ENCODE measurements at regions not wholly inside any gene's neighbourhood (a gene's known extent, or its start where the extent isn't known, plus 50 kb on each side); places are given as distances from the start of the nearest gene placed in this dataset.

- TF ChIP-seq PRDM15 (CRISPR knock-in tag; IDR thresholded peaks at IDR 0.05) (no peak), EP300 (IDR thresholded peaks at IDR 0.05; ENCODE audit: borderline replicate concordance in 1 of 2, control insufficient read depth in 1 of 2, low read depth in 2 of 2, low read length in 2 of 2) (no peak), CHD2 (IDR thresholded peaks at IDR 0.05; ENCODE audit: borderline replicate concordance, low read depth, low read length) (no peak), PAX5 (IDR thresholded peaks at IDR 0.05; ENCODE audit: borderline replicate concordance, low read depth, low read length) (no peak), SMAD1 (IDR thresholded peaks at IDR 0.05; ENCODE audit: low read depth, partially characterized antibody) (no peak), SRF (IDR thresholded peaks at IDR 0.05; ENCODE audit: low read depth in 2 of 2, low read length in 2 of 2) (no peak), ZNF24 (IDR thresholded peaks at IDR 0.05) (no peak), CEBPZ (IDR thresholded peaks at IDR 0.05; ENCODE audit: low read depth, low read length) (no peak)
- in situ Hi-C loops (cut with MboI) = no loop called here
- H4K20me1 ChIP-seq (ENCODE audit: control insufficient read depth, insufficient read depth) = no peaks in the 10 kb centered on the region
- intact Hi-C loops (cut with micrococcal nuclease; ENCODE audit: unreplicated experiment) = no loop called here
- RAD21 ChIA-PET (ENCODE audit: unreplicated experiment) = no interaction called here
- no peak for DNase-seq (ENCODE audit: low read depth, low spot score)
- SMC1A ChIA-PET (ENCODE audit: uncharacterized antibody, unreplicated experiment) = interaction anchor here (1.2 to 1.7 kb wide), 3 partner anchors 9 to 77 kb away, joined by 3 to 7 read pairs (median 6); no protein-coding TSS in a partner anchor
- no peaks in the 10 kb centered on the region for H3K36me3 ChIP-seq (ENCODE audit: control insufficient read depth in 2 of 2, insufficient read depth in 2 of 2, low read length in 1 of 2)
- BruUV-seq (replicated peaks) = no TSS peak
- FAIRE-seq = no peak
- H3K9ac ChIP-seq (ENCODE audit: control insufficient read depth, insufficient read depth, low read length) = no peak overlapping the region
- H3K27ac ChIP-seq (ENCODE audit: control insufficient read depth, insufficient read depth) = no peak overlapping the region
- H3K27me3 ChIP-seq (replicated peaks in 1 of 2; ENCODE audit: control insufficient read depth in 2 of 2, insufficient read depth in 2 of 2, low read length in 1 of 2) = no peaks in the 10 kb centered on the region
- H3K79me2 ChIP-seq (ENCODE audit: control insufficient read depth, insufficient read depth, low read length) = no peaks in the 10 kb centered on the region
- H3K4me3 ChIP-seq = no peak overlapping the region
- no peak for ATAC-seq
- H3K4me1 ChIP-seq (ENCODE audit: control insufficient read depth, insufficient read depth, low read length) = no peaks in the 10 kb centered on the region
- 64% methylated on average over 3 of the region's 3 CpGs for WGBS (ENCODE audit: insufficient coverage, insufficient replicate concordance, low lambda C conversion rate, missing lambda C conversion rate)
- no peak overlapping the region for H3K4me2 ChIP-seq (ENCODE audit: control insufficient read depth, insufficient read depth)
- H3K9me3 ChIP-seq (replicated peaks; ENCODE audit: control insufficient read depth, insufficient read depth, low read length) = peaks cover 2% of the 10 kb centered on the region; the same call in 2 of the 3 replicates
- POLR2A ChIA-PET = no interaction called here
- CTCF ChIA-PET = interaction anchor here (1.7 kb wide), 1 partner anchor 22 kb away, joined by 4 read pairs; no protein-coding TSS in a partner anchor
- H2AFZ ChIP-seq (ENCODE audit: control insufficient read depth, low read depth, low read length) = no peak overlapping the region
Observed at GRCh38 chr13:32887617-32888016, 128.6 kb upstream of the KL start.
